Lower leg skin (tissue), 4 donors: ENCODE measurements at regions not wholly inside any gene's neighbourhood (a gene's known extent, or its start where the extent isn't known, plus 50 kb on each side); places are given as distances from the start of the nearest gene placed in this dataset.

ENCODE experiments used
- DNase-seq, 2 donors: peaks; one replicate each; pipeline ENCODE4 v3.0.0-alpha.2; 2019; ENCODE audit warnings: low spot score in 2 of 2
- H3K4me3 ChIP-seq: fragments of 200-600 bp; sonication (generic); 2 replicates; pipeline ENCODE4 v1.5.1; 2017; ENCODE audit warnings: mild to moderate bottlenecking, low read depth; ENCODE audit not compliant: poor library complexity, severe bottlenecking
- CTCF ChIP-seq, 3 donors: fragments of 450-650 bp; IDR thresholded peaks; one replicate each; pipeline ENCODE4 v1.5.1; 2016; ENCODE audit warnings: antibody characterized with exemption in 3 of 3, mild to moderate bottlenecking in 3 of 3, moderate library complexity in 2 of 3
- POLR2A ChIP-seq, 2 donors: fragments of 450-650 bp; IDR thresholded peaks; one replicate each; pipeline ENCODE4 v1.6.1; 2016 to 2017; ENCODE audit warnings: antibody characterized with exemption in 2 of 2, mild to moderate bottlenecking in 1 of 2, moderate library complexity in 1 of 2
- WGBS, 2 donors: methylation state at CpG; one replicate each; pipeline ENCODE4 v1.1.5; 2018; 5-methylcytosine and 5-hydroxymethylcytosine counted together
- intact Hi-C: fragments of 100-400 bp; cut with DNase I; formaldehyde crosslinking; loops from one replicate; pipeline ENCODE4 v1.15.0; 2023; ENCODE audit warnings: low total_unique reads

GRCh38 chr4:19358015-19358414 is 893.7 kb upstream of the SLIT2 start:
- TF ChIP-seq CTCF (IDR thresholded peaks at IDR 0.05) (no peak), POLR2A (IDR thresholded peaks at IDR 0.05) (no peak)
- WGBS, 2 donors: 42 to 44% methylated on average over 2 of the region's 2 CpGs
- H3K4me3 ChIP-seq: no peak overlapping the region
- no peak for DNase-seq
- intact Hi-C loops: no loop called here

DNA sequence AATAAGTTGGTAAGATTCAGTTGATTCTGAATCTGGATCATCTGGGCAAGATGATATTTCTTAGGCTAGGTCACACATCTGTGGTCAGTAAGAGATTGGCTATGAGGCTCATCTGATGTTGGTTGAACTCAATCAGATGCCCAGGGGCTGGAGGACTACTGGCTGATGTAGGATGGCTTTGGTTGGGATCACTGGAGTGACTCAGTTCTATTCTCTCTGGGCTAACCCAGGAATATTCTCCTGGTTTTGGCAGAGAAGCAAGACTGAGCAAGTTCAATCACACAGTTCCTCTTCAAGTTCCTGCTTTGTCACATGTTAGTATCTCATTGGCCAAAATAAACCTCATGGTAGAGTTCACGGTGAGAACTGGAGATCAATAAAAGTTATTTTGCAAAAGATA is 902.3 kb upstream of the SLIT2 start:
- TF ChIP-seq CTCF (IDR thresholded peaks at IDR 0.05) (no peak), POLR2A (IDR thresholded peaks at IDR 0.05) (no peak)
- H3K4me3 ChIP-seq: no peak overlapping the region
- intact Hi-C loops: no loop called here
- DNase-seq: no peak
- WGBS, 2 donors: 40 to 81% methylated on average over 1 of the region's 1 CpG

DNA sequence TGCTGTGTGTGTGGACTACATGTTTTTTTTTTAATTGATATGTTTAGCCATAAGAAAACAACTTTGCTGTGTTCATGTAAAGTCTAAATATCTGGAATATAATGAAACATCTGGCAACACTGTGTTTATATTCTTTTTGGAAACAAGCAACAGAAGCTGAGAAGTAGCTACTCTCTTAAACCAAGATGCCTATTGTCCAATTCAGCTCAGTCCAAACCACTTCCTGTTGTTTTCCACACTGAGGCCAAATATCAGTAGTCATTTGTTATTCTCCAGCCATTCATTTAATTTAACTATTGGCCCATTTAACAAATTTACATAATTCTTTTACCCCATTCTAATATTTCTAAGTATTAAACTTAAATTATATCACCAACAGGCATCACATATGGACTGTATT is 903.0 kb upstream of the SLIT2 start:
- H3K4me3 ChIP-seq: no peak overlapping the region
- TF ChIP-seq CTCF (IDR thresholded peaks at IDR 0.05) (no peak), POLR2A (IDR thresholded peaks at IDR 0.05) (no peak)
- DNase-seq: no peak
- intact Hi-C loops: no loop called here

- WGBS, 2 donors: 82 to 88% methylated on average over 3 of the region's 3 CpGs
- no peak overlapping the region for H3K4me3 ChIP-seq
- intact Hi-C loops: no loop called here
- no peak for DNase-seq
- TF ChIP-seq CTCF (IDR thresholded peaks at IDR 0.05): no peak
- TF ChIP-seq POLR2A (IDR thresholded peaks at IDR 0.05): no peak
These were observed 905.1 kb upstream of the SLIT2 start for GRCh38 chr4:19346636-19347035.

GRCh38 chr4:19329631-19330030 is 922.1 kb upstream of the SLIT2 start:
- DNase-seq: no peak
- H3K4me3 ChIP-seq: no peak overlapping the region
- intact Hi-C loops: no loop called here
- no peak for TF ChIP-seq CTCF (IDR thresholded peaks at IDR 0.05)
- no peak for TF ChIP-seq POLR2A (IDR thresholded peaks at IDR 0.05)
- 33 to 63% methylated on average over 1 of the region's 1 CpG for WGBS, 2 donors

DNA sequence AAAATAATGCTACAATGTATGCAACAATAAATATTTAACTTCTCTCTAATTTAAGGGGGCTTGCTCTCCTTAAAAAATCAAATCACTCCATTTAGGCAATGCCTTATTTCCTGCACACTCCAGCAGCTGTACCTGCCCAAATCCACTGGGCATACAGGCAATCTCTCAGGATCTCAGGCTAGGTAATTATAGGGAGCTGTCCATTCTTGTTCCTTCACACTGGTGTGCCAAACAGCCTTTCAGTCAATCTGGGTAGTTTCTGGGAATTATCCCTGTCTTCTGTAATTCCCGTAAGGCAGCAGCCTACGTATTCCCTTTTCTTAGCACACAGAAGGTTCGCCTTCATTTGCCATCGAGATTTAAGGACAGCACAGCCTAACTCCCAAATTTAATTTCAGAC is 922.6 kb upstream of the SLIT2 start:
- no peak for TF ChIP-seq CTCF (IDR thresholded peaks at IDR 0.05)
- DNase-seq: no peak
- WGBS, 2 donors: 37 to 52% methylated on average over 4 of the region's 4 CpGs
- intact Hi-C loops: no loop called here
- no peak overlapping the region for H3K4me3 ChIP-seq
